ENCODE measurements at regions not wholly inside any gene's neighbourhood (a gene's known extent, or its start where the extent isn't known, plus 50 kb on each side); places are given as distances from the start of the nearest gene placed in this dataset.

DNA sequence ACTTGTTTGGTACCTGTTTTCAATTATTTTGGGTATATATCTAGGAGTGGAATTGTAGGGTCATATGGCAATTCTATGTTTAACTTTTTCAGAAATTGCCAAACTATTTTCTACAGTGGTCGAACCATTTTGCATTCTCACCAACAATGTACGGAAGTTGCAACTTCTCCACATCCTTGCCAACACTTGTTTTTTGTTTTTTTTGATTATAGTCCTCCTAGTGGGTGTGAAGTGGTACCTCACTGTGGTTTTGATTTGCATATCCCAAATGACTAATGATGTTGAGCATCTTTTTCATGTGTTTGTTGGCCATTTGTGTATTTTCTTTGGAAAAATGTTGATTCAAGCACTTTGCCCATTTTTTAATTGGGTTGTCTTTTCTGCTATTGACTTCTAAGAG, 122.1 kb downstream of the RPS24 start:
- no peak for DNase-seq
- H3K9me3 ChIP-seq = no peaks in the 10 kb centered on the region
- H3K27ac ChIP-seq = no peak overlapping the region
- H3K27me3 ChIP-seq (ENCODE audit: insufficient read depth in 3 of 3, low read length in 2 of 3) = no peaks in the 10 kb centered on the region
- H3K4me1 ChIP-seq = no peaks in the 10 kb centered on the region
- no peak for ATAC-seq
- intact Hi-C loops (cut with DNase I) = no loop called here
- no peaks in the 10 kb centered on the region for H3K36me3 ChIP-seq (ENCODE audit: insufficient read depth in 1 of 2, low read depth in 1 of 2)
- no peak overlapping the region for H3K4me3 ChIP-seq
- 86 to 92% (median 86%) methylated on average over 2 of the region's 2 CpGs for WGBS, 3 donors
- TF ChIP-seq, protein P1, sequence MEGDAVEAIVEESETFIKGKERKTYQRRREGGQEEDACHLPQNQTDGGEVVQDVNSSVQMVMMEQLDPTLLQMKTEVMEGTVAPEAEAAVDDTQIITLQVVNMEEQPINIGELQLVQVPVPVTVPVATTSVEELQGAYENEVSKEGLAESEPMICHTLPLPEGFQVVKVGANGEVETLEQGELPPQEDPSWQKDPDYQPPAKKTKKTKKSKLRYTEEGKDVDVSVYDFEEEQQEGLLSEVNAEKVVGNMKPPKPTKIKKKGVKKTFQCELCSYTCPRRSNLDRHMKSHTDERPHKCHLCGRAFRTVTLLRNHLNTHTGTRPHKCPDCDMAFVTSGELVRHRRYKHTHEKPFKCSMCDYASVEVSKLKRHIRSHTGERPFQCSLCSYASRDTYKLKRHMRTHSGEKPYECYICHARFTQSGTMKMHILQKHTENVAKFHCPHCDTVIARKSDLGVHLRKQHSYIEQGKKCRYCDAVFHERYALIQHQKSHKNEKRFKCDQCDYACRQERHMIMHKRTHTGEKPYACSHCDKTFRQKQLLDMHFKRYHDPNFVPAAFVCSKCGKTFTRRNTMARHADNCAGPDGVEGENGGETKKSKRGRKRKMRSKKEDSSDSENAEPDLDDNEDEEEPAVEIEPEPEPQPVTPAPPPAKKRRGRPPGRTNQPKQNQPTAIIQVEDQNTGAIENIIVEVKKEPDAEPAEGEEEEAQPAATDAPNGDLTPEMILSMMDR (IDR thresholded peaks at IDR 0.05) = no peak

GRCh38 chr10:78160591-78160990, 126.9 kb downstream of the RPS24 start:
- DNase-seq = no peak
- Histone ChIP-seq H3K4me1 (no peaks in the 10 kb centered on the region), H3K27me3 (ENCODE audit: insufficient read depth in 3 of 3, low read length in 2 of 3) (peaks cover 0 to 6% (median 0%) of the 10 kb centered on the region in 3 donors), H3K27ac (no peak overlapping the region), H3K9me3 (peaks cover 6% of the 10 kb centered on the region), H3K36me3 (ENCODE audit: insufficient read depth in 1 of 2, low read depth in 1 of 2) (no peaks in the 10 kb centered on the region), H3K4me3 (no peak overlapping the region)
- TF ChIP-seq, protein P1 (IDR thresholded peaks at IDR 0.05) = no peak
- WGBS, 3 donors = 49 to 57% (median 56%) methylated on average over 5 of the region's 5 CpGs
- ATAC-seq = no peak
- intact Hi-C loops (cut with DNase I) = no loop called here

DNA sequence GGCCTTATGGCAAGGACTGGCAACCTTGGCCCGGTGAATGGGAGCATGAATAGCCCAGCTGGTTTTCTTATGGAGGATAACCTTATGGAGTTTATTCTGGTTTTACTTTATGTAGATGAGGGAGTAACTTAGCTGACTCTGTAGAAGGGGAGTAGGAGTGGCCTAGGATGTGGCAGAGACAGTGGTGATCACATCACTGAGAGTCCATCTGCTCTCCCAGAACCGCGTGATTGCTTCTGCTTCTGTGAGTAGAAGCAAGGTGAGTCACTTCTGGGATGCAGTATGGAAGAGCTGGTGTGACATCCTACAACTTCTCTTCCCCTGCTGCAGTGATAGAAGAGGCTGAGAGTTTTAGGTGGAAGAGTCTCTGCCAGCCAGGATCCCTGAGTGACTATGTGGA, 129.2 kb downstream of the RPS24 start:
- DNase-seq (no peak), ATAC-seq (no peak)
- H3K27me3 ChIP-seq (ENCODE audit: insufficient read depth in 3 of 3, low read length in 2 of 3) = peaks cover 0 to 6% (median 0%) of the 10 kb centered on the region in 3 donors
- no peaks in the 10 kb centered on the region for H3K4me1 ChIP-seq
- no peaks in the 10 kb centered on the region for H3K36me3 ChIP-seq (ENCODE audit: insufficient read depth in 1 of 2, low read depth in 1 of 2)
- intact Hi-C loops (cut with DNase I) = no loop called here
- no peak overlapping the region for H3K27ac ChIP-seq
- H3K4me3 ChIP-seq = no peak overlapping the region
- TF ChIP-seq, protein P1 (IDR thresholded peaks at IDR 0.05) = no peak
- H3K9me3 ChIP-seq = peaks cover 6% of the 10 kb centered on the region
- 93 to 95% (median 94%) methylated on average over 3 of the region's 3 CpGs for WGBS, 3 donors

- Histone ChIP-seq H3K4me3 (no peak overlapping the region), H3K27me3 (ENCODE audit: insufficient read depth in 3 of 3, low read length in 2 of 3) (peaks cover 0 to 6% (median 0%) of the 10 kb centered on the region in 3 donors), H3K36me3 (ENCODE audit: insufficient read depth in 1 of 2, low read depth in 1 of 2) (no peaks in the 10 kb centered on the region), H3K9me3 (peaks cover 6% of the 10 kb centered on the region), H3K27ac (no peak overlapping the region), H3K4me1 (no peaks in the 10 kb centered on the region)
- ATAC-seq = no peak
- intact Hi-C loops (cut with DNase I) = no loop called here
- WGBS, 3 donors = 49 to 56% (median 50%) methylated on average over 16 of the region's 16 CpGs
- TF ChIP-seq, protein P1 (IDR thresholded peaks at IDR 0.05) = no peak
- DNase-seq = no peak
Observed at GRCh38 chr10:78164702-78165101, 131.0 kb downstream of the RPS24 start.

DNA sequence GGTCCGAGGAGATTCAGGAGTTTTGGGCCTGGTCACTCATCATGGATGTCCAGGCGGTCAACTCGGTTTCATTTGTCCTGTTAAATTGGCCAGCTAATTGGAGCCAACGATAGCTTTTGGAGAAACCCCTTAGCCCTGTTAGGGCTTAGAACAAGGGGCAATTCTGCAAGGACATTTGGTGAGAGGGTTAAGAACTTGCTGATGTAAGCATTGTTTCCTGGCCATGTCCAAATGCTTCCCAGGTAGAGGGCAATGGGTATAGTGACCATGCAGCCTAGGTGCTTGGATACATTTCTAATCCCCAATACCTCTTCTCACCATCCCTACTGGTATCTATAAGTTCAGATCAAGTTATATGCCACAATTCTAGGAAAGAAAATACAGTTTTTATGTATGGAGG, 131.5 kb downstream of the RPS24 start:
- TF ChIP-seq, protein P1 (IDR thresholded peaks at IDR 0.05) = no peak
- intact Hi-C loops (cut with DNase I) = no loop called here
- peaks cover 0 to 6% (median 0%) of the 10 kb centered on the region in 3 donors for H3K27me3 ChIP-seq (ENCODE audit: insufficient read depth in 3 of 3, low read length in 2 of 3)
- ATAC-seq = no peak
- no peaks in the 10 kb centered on the region for H3K4me1 ChIP-seq
- DNase-seq = no peak
- H3K4me3 ChIP-seq = no peak overlapping the region
- H3K36me3 ChIP-seq (ENCODE audit: insufficient read depth in 1 of 2, low read depth in 1 of 2) = no peaks in the 10 kb centered on the region
- no peak overlapping the region for H3K27ac ChIP-seq
- peaks cover 6% of the 10 kb centered on the region for H3K9me3 ChIP-seq
- WGBS, 3 donors = 80 to 83% (median 81%) methylated on average over 4 of the region's 4 CpGs
